SK-N-SH treated with all-trans-retinoic acid at 6 μM for 48 hours (cell line): ENCODE measurements at regions not wholly inside any gene's neighbourhood (a gene's known extent, or its start where the extent isn't known, plus 50 kb on each side); places are given as distances from the start of the nearest gene placed in this dataset.

Source experiments
- ATAC-seq: fragments of 200-7000 bp; cut with Tn5 transposase; 3 replicates; pipeline ENCODE4 v1.9.1; 2020; ENCODE audit warnings: mild to moderate bottlenecking, moderate library complexity
- ARNTL ChIP-seq: fragments of 450-650 bp; formaldehyde crosslinking; IDR thresholded peaks from 2 replicates; pipeline ENCODE4 v1.5.0; 2020; ENCODE audit warnings: low read depth, mild to moderate bottlenecking, moderate library complexity, borderline replicate concordance
- BACH2 ChIP-seq: fragments of 250-450 bp; sonication (Bioruptor Pico); IDR thresholded peaks from 2 replicates; pipeline ENCODE4 v1.9.0; 2021; ENCODE audit warnings: mild to moderate bottlenecking, borderline replicate concordance
- CREB5 ChIP-seq: fragments of 250-450 bp; sonication (Bioruptor Pico); IDR thresholded peaks from 2 replicates; pipeline ENCODE4 v1.5.1; 2020; ENCODE audit warnings: low read depth, mild to moderate bottlenecking, moderate library complexity
- CSDC2 ChIP-seq: fragments of 250-450 bp; sonication (Bioruptor Pico); IDR thresholded peaks from 2 replicates; pipeline ENCODE4 v1.5.0; 2020; ENCODE audit warnings: mild to moderate bottlenecking, moderate library complexity
- ESRRG ChIP-seq: fragments of 250-450 bp; sonication (Bioruptor Pico); IDR thresholded peaks from 2 replicates; pipeline ENCODE4 v1.6.1; 2021; ENCODE audit warnings: mild to moderate bottlenecking
- GLIS3 ChIP-seq: fragments of 250-450 bp; sonication (Bioruptor Pico); IDR thresholded peaks from 2 replicates; pipeline ENCODE4 v1.5.0; 2020; ENCODE audit warnings: mild to moderate bottlenecking, moderate library complexity
- OSR1 ChIP-seq: fragments of 250-450 bp; sonication (Bioruptor Pico); IDR thresholded peaks from 2 replicates; pipeline ENCODE4 v1.8.0; 2022; ENCODE audit warnings: moderate library complexity, mild to moderate bottlenecking, inconsistent platforms
- SNAI2 ChIP-seq: fragments of 250-450 bp; sonication (Bioruptor Pico); IDR thresholded peaks from 2 replicates; pipeline ENCODE4 v1.5.0; 2020; ENCODE audit warnings: mild to moderate bottlenecking, moderate library complexity
- TCF4 ChIP-seq: fragments of 250-450 bp; sonication (Bioruptor Pico); IDR thresholded peaks from 2 replicates; pipeline ENCODE4 v1.8.0; 2021; ENCODE audit warnings: mild to moderate bottlenecking, moderate library complexity, borderline replicate concordance
- TOX ChIP-seq: fragments of 250-450 bp; sonication (Bioruptor Pico); IDR thresholded peaks from 2 replicates; pipeline ENCODE4 v1.8.0; 2021; ENCODE audit warnings: mild to moderate bottlenecking, moderate library complexity, borderline replicate concordance
- TSHZ2 ChIP-seq: fragments of 250-450 bp; sonication (Bioruptor Pico); IDR thresholded peaks from 2 replicates; pipeline ENCODE4 v1.5.0; 2020; ENCODE audit warnings: mild to moderate bottlenecking, moderate library complexity
- ZC3H10 ChIP-seq: fragments of 250-450 bp; sonication (Bioruptor Pico); IDR thresholded peaks from 2 replicates; pipeline ENCODE4 v1.5.1; 2021; ENCODE audit warnings: mild to moderate bottlenecking, moderate library complexity
- ZFP3 ChIP-seq: fragments of 250-450 bp; sonication (Bioruptor Pico); IDR thresholded peaks from 2 replicates; pipeline ENCODE4 v1.5.0; 2020; ENCODE audit warnings: mild to moderate bottlenecking, moderate library complexity
- ZFP30 ChIP-seq: fragments of 450-650 bp; formaldehyde crosslinking; IDR thresholded peaks from 2 replicates; pipeline ENCODE4 v1.5.0; 2022; ENCODE audit warnings: mild to moderate bottlenecking, moderate library complexity
- ZNF565 ChIP-seq: fragments of 450-650 bp; formaldehyde crosslinking; conservative IDR thresholded peaks from 2 replicates; pipeline ENCODE4 v1.5.0; 2020; ENCODE audit warnings: low read depth, mild to moderate bottlenecking, moderate library complexity
- ZNF70 ChIP-seq: fragments of 450-650 bp; formaldehyde crosslinking; IDR thresholded peaks from 2 replicates; pipeline ENCODE4 v1.5.0; 2020; ENCODE audit warnings: mild to moderate bottlenecking, moderate library complexity
- TF ChIP-seq, protein P1 (sequence below): fragments of 250-450 bp; sonication (Bioruptor Pico); IDR thresholded peaks from 2 replicates; pipeline ENCODE4 v1.8.0; 2021; ENCODE audit warnings: low read depth, mild to moderate bottlenecking, moderate library complexity, borderline replicate concordance
- TF ChIP-seq, protein P2 (sequence below): fragments of 250-450 bp; sonication (Bioruptor Pico); IDR thresholded peaks from 2 replicates; pipeline ENCODE4 v1.8.0; 2020; ENCODE audit warnings: mild to moderate bottlenecking, moderate library complexity, borderline replicate concordance

DNA sequence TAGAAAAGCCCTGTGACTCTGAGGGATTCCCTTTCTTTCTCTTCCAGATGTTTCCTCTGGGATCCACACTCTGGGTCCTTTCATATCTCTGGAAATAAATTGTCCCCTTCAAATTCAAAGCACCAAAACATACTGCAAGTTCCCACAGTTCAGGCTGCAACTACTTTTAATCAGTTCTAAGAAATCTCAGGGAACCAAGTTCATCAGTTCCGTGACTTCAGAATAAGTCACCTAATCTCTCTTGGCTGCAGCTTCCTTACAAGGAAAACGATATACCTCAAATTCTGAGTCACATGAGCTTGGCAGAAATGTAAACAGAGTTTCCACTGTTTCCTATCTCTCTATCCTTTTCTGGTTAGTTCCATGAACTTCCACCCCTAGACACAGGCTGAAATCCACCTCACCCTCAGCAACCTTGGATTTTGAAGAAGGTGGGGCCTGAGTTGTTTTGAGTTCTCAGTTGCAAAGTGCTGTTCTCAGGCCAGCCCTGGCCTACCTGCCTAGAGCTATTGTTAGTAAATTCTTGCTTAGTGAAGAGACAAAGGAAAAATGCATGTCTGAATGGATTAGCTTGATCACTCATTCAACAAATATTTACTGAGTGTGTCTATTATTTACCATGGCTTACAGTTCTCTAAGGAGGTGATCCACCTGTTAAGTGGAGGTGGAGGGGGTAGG lies 59.3 kb upstream of the IL6 start:
- peak; percentile 30; the same call in 2 of the 3 replicates for ATAC-seq
- TF ChIP-seq OSR1 (CRISPR knock-in tag) (no peak), ZFP3 (CRISPR knock-in tag) (no peak)
- TF ChIP-seq, all 23 proteins: peak for 0

DNA sequence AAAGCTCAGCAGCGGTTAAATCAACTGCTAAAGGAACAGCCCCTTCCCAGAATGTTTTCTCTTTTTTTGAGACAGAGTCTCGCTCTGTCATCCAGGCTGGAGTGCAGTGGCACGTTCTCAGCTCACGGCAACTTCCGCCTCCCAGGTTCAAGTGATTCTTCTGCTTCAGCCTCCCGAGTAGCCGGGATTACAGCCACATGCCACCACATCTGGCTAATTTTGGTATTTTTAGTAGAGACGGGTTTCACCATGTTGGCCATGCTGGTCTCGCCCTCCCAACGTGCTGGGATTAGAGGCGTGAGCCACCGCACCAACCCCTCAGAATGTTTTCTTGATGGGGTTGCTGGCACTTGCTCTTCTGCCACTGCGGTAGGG lies 59.8 kb upstream of the IL6 start:
- TF ChIP-seq ZC3H10 (CRISPR knock-in tag) (no peak), ARNTL (CRISPR knock-in tag) (no peak), ZFP3 (CRISPR knock-in tag) (no peak), CSDC2 (CRISPR knock-in tag) (no peak), ZNF70 (CRISPR knock-in tag) (no peak)
- ATAC-seq = no peak

DNA sequence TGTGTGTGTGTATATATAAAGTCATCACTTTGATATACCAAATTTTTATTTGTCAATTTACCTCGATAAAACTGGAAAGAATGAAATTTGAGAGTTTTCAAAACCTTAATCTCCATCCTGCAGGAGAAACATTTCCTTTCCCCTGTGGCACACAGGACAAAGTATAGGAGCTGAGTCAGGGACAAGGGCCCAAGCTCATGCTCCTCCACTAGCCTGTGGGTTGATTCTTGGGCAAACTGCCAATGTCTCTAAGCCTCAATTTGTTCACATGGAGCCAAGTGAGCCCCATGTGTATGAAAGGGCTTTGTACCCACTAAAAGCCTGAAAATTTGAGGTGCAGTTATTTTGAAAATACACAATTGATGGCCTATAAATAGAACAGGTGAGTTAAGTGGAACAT lies 60.3 kb upstream of the IL6 start:
- TF ChIP-seq ZFP30 (CRISPR knock-in tag) (no peak), TCF4 (CRISPR knock-in tag) (no peak), ZFP3 (CRISPR knock-in tag) (no peak), CREB5 (CRISPR knock-in tag) (no peak)
- ATAC-seq = peak; percentile 38; the same call in 1 of the 3 replicates

DNA sequence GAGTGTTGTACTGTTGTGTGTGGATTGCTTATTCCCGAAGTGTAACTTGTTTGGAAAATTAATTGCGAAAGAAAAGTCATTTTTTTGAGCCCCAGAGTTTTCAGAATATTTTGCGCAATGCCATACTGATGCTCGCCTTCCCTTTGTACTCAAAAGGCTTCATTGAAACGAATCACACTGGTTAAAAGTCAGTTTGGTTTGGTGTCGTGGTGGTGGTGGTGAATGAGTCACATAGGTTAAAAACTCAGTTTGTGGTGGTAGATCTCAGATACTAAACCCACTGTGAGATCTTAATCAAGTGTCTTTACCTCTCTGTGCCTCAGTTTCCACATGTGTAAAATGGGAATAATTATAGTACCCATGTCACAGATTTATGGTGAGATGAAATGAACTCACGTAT lies 61.1 kb upstream of the IL6 start:
- TF ChIP-seq OSR1 (CRISPR knock-in tag) (no peak), TOX (CRISPR knock-in tag) (no peak), GLIS3 (CRISPR knock-in tag) (no peak), ESRRG (CRISPR knock-in tag) (no peak), ZNF565 (CRISPR knock-in tag) (no peak), SNAI2 (CRISPR knock-in tag) (no peak), ZFP3 (CRISPR knock-in tag) (no peak), CSDC2 (CRISPR knock-in tag) (no peak), ZNF70 (CRISPR knock-in tag) (no peak), BACH2 (CRISPR knock-in tag) (no peak), TSHZ2 (CRISPR knock-in tag) (no peak)
- TF ChIP-seq, protein P1, sequence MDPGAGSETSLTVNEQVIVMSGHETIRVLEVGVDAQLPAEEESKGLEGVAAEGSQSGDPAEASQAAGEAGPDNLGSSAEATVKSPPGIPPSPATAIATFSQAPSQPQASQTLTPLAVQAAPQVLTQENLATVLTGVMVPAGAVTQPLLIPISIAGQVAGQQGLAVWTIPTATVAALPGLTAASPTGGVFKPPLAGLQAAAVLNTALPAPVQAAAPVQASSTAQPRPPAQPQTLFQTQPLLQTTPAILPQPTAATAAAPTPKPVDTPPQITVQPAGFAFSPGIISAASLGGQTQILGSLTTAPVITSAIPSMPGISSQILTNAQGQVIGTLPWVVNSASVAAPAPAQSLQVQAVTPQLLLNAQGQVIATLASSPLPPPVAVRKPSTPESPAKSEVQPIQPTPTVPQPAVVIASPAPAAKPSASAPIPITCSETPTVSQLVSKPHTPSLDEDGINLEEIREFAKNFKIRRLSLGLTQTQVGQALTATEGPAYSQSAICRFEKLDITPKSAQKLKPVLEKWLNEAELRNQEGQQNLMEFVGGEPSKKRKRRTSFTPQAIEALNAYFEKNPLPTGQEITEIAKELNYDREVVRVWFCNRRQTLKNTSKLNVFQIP (CRISPR knock-in tag) = no peak
- TF ChIP-seq, protein P2, sequence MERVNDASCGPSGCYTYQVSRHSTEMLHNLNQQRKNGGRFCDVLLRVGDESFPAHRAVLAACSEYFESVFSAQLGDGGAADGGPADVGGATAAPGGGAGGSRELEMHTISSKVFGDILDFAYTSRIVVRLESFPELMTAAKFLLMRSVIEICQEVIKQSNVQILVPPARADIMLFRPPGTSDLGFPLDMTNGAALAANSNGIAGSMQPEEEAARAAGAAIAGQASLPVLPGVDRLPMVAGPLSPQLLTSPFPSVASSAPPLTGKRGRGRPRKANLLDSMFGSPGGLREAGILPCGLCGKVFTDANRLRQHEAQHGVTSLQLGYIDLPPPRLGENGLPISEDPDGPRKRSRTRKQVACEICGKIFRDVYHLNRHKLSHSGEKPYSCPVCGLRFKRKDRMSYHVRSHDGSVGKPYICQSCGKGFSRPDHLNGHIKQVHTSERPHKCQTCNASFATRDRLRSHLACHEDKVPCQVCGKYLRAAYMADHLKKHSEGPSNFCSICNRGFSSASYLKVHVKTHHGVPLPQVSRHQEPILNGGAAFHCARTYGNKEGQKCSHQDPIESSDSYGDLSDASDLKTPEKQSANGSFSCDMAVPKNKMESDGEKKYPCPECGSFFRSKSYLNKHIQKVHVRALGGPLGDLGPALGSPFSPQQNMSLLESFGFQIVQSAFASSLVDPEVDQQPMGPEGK (CRISPR knock-in tag) = no peak
- ATAC-seq = no peak
